Breast epithelium (tissue), 3 donors: ENCODE measurements at regions not wholly inside any gene's neighbourhood (a gene's known extent, or its start where the extent isn't known, plus 50 kb on each side); places are given as distances from the start of the nearest gene placed in this dataset.

Source experiments
- CTCF ChIP-seq, 3 donors: fragments of 450-650 bp; IDR thresholded peaks; one replicate each; pipeline ENCODE4 v1.5.1; 2016 to 2017; ENCODE audit warnings: antibody characterized with exemption in 3 of 3, mild to moderate bottlenecking in 3 of 3, moderate library complexity in 3 of 3
- POLR2A ChIP-seq: fragments of 450-650 bp; IDR thresholded peaks from one replicate; pipeline ENCODE4 v1.6.1; 2016; ENCODE audit warnings: antibody characterized with exemption, mild to moderate bottlenecking, moderate library complexity
- POLR2AphosphoS5 ChIP-seq, 3 donors: sonication (generic); formaldehyde crosslinking; IDR thresholded peaks; one replicate each; pipeline ENCODE4 v1.6.1; 2017; ENCODE audit warnings: antibody characterized with exemption in 3 of 3

- TF ChIP-seq POLR2A (no peak), POLR2AphosphoS5 (IDR thresholded peaks at IDR 0.05) (no peak), CTCF (IDR thresholded peaks at IDR 0.05) (no peak)
Observed at GRCh38 chr7:67610897-67611296, 614.3 kb downstream of the TYW1 start.
